C1 segment of cervical spinal cord (tissue), 14 donors: ENCODE measurements at regions not wholly inside any gene's neighbourhood (a gene's known extent, or its start where the extent isn't known, plus 50 kb on each side); places are given as distances from the start of the nearest gene placed in this dataset.
"Not testable (repeated sequence)": the region's sequence is repeated elsewhere in the genome, so short reads cannot be mapped to it uniquely, and the experiment has no call there.

ENCODE experiments used
- DNase-seq, 14 donors: peaks; one replicate each; lab custom pipeline; 2025; lab: John Stamatoyannopoulos, UW

DNA sequence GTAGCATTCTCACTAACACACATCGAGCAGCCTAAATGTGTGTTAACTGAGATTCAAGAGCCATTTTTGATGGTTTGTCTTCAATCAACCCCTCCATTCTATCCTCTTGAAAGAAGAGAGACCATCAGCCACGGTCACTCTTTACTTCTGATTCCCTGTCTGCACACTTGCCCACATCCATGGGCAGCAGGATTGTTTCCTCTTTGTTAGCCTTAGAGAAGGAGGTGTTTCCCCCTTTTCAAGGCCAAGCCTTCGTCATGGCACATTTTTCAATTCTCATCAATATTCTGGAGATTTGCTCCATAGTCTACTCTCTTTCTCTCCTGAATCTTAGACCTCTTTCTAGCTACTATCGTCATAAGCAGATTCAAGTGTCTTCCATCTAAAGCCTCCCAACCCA, 522.4 kb upstream of the NAALADL2 start:
- DNase-seq: no peak

DNA sequence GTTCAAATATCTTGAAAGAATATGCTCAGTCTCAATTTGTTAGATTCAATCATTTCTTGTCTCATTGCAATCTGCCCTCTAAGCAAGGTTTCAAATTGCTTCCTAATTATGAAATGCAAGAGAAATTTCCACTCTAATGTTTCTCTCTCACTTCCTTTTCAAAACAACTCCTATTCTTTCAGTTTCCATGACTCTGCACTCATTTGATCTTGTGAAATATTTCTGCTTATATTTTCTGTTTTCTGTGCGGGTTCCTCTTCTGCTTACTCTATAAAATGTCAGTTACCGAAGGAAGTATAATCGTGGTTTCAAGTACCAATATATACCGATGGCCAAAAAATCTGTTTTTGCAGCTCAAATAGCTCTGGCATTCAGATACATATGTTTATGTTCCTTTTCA, 521.9 kb upstream of the NAALADL2 start:
- DNase-seq: no peak

DNA sequence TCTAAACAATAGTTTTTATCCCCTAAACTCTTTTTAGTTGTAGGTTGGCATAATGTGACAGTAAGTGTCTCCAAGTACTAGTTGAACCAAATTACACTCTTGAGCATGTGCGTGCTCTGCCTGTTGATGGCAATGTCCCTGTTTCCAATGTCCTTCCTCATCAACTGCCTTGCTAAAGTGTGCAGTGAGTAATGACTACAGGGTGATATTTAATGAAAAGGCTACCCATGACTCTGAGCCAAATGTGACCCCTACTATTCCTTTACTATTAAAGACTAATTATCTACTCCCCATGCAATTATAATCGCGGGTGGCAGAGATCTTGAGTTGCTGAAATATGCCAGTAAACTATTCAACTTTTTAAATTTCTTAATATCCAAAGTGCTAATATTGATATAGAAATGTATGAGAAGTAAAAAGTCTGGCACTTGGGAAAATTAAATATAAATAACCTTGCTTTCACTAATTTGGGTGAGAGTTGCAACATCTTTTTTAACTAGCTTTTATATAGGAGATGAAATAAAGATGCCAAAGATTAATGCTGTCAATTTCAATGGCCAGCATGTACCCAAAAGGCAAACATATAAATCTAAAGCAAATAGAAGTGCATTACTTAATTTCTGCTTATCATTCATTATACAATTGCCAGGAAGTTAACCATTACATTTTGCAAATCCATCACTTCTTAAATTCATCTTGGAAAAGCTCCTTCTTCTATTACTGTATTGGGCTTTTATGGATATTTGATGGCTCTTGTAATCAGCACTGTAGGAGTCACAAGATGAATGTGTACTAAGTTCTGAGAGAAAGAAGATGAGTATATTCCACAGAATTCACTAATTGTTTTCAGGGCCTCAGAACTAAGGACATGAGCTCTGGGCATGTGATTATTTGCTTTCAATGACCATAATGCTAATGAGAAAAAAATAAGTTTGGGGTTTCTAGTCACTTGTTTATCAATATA, 518.2 kb upstream of the NAALADL2 start:
- no peak for DNase-seq

DNA sequence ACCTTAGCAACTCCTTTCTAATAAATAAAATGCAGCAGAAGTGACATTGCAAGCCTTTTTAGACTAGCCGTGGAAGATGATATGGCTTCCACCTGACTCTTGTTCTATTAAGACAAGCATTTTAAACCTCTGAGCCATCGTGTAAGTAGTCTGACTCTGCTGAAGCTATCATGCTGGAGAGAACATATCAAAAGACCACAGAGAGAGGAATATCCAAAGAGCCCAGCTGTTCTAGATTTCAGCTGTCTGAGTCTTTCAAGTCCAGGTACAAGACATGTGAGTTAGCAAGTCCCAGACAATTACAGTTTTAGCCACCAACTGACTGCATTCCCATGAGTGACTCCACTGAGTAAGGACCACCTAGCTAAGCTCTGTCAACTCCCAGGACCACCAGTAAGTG, 517.0 kb upstream of the NAALADL2 start:
- DNase-seq: no peak

DNA sequence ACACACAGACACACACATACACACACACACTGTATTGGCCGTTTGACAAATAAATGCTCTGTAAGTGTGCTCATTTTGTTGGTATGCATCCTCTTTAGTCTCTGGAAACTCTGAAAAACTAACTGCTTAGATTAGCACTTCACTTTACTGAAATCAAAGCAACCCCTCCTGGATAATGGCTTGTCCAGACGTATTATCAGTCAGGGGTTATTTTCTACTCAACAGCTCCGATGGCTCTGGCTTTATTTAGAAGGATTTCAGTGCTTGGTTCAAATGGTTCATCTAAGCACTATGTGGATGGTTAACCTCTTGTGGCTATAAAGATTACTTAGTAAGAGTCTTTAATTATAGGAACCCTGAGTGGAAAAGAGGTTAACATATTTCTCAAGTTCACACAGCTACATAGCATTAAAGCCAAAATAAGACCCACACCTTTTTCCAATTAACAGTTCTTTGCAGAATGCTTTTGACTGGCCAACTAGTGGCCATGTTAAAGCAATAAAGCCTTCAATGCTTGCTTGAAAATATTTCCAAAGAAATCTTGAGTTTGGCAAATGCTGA, 516.1 kb upstream of the NAALADL2 start:
- no peak for DNase-seq

DNA sequence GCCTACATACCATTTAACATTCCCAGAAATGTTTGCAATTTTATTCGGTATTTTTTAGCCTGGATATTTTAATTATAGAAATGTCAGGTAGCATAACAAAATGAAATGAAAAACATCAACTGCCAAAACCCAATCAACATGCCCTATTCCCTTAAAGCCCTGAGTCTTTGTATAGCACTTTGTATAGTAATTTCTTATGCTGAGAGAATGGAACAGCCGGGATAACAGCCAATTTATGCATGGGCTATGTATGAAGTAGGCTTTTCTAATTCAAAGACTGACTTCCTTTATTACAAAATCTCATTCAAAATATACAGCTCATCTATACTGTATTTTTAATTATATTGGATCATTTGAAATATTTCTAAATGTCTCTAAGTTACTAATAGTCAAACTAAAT, 513.0 kb upstream of the NAALADL2 start:
- no peak for DNase-seq

DNA sequence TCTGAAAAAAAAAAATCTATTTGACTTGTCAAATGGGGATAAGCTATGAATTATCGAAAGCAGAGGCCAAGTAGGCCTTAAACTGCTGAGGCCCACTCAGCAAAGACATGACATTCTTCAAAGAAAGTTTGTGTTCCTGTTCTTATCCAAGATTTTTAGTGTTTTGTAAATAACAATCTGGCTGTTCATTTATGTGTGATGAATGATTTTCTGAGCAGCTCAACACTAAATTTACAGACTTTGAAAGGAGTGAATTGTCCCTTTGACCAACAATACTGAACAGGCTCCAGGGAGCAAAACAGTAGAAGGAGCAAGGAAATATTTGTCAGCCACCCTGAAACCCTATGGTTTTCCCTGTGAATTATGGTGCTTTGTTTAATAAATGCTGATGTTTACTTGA, 512.6 kb upstream of the NAALADL2 start:
- DNase-seq: no peak

DNA sequence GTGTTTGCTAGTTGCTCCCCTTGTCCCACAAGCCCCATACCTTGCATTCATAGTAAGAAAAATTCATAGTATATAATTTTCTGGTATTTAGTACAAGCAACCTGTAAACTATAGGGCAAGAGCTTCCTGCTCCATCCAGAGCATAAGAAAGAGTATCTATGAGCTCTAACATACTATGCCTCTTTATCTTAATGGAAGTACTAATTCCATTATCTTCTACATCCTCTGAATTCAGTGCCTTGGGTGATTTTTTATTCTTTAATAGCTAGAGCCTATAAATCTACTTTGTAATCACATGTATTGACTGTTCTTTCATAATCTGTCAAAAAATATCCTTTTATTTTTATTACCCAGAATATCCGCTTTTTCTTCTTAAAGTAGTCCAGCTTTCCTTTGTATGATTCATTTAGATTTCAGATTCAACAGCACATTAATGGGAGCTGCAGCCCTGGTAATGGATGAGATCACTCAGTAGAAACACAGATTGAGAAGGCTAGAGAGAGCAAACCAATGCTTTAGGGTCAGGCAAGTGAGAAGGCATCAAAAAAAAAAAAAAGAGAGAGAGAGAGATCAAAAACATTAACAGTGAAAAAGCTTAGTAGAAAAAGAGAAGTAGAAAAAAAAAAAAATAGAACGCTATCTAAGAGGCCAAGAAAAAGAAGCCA, 511.5 kb upstream of the NAALADL2 start:
- DNase-seq: no peak

DNA sequence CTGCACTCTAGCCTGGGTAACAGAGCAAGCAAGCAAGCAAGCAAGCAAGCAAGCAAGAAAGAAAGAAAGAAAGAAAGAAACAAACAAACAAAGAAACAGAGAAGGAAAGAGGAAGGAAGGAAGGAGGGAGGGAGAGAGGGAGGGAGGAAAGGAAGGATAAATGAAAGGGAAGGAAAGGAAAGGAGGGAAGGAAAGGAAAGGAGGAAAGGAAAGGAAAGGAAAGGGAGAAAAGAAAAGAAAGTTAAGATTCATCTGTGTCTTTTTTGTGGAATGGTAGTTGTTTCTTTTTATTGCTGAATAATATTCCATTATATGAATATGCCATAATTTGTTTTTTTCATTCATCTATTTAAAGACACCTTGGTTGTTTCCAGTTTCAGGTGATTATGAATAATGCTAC, 506.9 kb upstream of the NAALADL2 start:
- DNase-seq: no peak

DNA sequence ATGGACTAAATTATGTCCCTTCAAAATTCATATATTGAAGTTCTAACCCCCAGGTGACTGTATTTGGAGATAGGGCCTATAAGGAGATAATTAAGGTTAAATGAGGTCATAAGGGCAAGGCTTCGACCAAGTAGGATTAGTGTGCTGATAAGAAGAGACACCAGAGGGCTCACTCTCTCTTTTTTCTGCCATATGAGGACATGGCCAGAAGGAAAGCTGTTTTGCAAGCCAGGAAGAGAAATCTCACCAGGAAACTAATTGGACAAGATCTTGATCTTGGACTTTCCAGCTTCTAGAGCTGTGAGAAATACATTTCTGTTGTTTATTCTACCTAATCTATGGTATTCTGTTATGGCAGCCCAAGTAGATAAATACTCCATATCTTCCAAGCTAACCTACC, 503.6 kb upstream of the NAALADL2 start:
- DNase-seq: no peak

DNA sequence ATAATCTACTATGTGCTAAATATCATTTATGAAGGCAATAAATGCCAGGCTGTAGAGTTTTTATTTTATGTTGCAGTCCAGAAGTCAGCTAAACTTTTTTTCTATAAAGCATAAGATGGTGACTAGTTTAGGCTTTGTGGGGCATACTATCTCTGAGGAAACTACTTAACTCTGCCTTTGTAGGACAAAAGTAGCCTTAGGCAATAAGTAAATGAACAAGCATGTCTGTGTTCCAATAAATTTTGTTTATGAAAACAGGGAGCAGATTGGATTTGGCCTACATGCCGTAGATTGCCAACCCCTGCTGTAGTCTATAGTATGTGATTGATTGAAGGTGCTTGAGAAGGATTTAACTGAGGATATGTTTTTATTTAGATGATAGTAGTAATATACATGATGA, 502.5 kb upstream of the NAALADL2 start:
- DNase-seq: no peak

DNA sequence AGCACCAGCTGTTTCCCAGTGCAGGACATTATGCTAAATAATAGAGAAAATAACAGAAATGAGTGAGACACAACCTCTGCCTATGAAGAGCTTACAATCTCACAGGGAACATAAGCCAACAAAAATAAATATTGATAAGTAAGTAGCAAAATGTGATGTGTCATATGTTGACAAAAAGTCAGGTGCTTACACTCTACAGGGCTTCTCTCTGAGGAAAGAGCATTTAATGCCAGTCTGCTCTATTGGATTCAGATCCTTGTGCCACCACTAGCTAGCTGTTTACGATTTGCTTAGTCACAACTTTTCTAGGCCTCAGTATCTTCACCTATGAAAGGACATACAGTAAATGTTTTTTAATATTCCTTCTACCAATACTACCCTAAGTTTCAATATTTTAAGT, 500.9 kb upstream of the NAALADL2 start:
- no peak for DNase-seq

DNA sequence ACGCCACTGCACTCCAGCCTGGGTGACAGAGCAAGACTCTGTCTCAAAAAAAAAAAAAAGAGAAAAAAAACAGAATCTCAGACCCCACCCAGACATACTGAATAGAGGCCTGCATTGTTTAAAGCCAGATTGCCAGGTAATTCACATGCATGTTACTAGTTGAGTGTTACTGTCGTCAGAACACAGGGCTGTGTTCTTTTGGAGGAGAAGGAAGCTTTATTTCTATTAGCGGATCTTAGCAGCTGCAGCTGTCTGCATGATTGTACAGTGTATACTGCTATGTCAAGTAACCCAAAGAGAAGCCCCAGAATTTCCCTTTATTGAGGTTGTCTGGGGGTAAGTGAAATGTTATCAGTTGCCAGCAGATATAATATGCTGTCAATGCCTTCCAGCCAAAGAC, 496.6 kb upstream of the NAALADL2 start:
- DNase-seq: no peak

DNA sequence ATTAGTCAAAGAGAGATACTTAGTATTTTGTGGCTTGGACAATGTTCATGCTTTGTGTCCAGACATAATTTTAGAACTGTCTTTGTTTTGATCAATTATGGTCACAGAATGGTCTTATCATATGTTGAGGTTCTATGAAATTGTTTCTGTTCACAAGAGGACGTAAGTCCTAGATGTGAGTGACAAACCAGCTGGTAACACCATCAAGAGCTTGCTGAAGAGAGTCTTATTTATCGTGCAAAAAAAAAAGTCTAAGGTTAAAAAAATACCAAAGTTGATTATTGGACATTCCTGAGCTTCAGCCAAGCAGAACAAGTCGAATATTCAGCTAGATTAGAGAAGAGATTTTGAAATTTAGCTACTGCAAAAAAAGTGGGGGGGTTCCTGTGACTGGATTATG, 495.9 kb upstream of the NAALADL2 start:
- DNase-seq: no peak

DNA sequence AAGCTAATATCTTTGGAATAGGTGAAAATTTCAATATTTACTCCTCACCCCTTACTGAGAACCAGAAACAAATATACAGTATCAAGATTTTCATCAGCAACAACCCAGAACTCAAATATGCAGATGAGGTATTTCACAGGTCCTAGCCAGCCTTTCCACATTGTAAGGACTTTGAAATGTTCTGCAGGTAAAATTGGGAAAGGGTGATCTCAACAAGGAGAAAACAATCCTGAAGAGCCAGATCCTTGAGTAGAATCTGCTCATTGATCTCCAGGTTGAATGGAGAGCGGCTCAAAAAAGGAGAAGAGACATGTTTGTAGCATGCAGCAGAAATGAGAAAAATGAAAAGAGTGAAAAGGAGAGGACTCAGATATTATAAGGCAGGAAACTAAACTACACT, 493.3 kb upstream of the NAALADL2 start:
- DNase-seq: no peak

DNA sequence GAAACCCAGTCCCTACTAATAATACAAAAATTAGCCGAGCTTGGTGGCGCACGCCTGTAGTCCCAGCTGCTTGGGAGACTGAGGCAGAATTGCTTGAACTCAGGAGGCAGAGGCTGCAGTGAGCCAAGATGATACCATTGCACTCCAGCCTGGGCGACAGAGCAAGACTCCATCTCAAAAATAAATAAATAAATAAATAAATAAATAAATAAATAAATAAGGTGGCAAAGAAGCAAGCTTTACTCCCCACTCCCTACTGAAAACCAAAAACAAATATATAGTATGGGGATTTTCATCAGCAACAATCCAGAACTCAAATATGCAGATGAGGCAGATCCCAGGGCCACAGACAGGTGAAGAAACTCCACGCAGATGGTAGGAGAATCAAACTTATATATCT, 492.2 kb upstream of the NAALADL2 start:
- DNase-seq: not testable (repeated sequence)

DNA sequence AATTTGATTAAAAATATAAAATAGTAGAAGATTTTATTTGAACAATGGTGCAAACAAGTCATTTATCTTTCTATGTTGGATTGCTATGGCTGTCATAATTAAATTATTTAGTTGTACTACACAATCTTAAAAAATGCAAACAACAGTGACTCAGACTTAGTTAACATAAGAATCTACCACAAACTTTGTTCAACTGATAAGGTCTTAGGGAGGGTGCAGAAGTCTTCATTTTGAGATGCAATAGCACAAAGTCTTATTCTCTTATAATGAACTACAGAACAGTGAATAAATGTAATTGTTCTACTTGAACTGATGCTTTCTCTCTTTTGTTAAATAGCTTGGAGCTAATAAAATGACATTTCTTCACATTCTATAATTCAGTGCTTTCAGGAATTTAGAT, 482.8 kb upstream of the NAALADL2 start:
- DNase-seq: no peak

DNA sequence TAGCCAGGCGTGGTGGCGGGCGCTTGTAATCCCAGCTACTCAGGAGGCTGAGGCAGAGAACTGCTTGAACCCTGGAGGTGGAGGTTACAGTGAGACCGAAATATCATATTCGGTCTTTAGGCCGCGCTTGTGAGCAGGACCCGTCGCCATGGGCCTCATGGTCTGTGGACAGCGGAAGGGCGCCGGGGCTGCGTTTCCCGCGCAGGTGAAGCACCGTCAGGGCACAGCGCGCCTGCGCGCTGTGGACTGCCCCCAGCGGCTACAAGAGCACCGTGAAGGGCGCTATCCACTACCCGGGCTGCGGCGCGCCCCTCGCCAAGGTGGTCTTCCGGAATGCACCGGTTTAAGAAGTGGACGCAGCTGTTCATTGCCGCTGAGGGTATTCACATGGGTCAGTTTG, 482.0 kb upstream of the NAALADL2 start:
- DNase-seq: no peak

DNA sequence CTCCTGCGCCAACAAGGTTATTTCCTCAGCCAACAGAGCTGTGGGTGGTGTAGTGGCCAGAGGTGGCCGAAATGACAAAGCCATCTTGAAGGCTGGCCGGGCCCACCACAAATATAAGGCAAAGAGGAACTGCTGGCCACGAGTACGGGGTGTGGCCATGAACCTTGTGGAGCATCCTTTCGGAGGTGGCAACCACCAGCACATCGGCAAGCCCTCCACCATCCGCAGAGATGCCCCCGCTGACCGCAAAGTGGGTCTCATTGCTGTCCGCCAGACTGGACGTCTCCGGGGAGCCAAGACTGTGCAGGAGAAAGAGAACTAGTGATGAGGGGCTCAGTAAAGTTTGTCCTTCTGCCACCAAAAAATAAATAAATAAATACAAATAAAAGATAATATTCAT, 481.4 kb upstream of the NAALADL2 start:
- DNase-seq: no peak

DNA sequence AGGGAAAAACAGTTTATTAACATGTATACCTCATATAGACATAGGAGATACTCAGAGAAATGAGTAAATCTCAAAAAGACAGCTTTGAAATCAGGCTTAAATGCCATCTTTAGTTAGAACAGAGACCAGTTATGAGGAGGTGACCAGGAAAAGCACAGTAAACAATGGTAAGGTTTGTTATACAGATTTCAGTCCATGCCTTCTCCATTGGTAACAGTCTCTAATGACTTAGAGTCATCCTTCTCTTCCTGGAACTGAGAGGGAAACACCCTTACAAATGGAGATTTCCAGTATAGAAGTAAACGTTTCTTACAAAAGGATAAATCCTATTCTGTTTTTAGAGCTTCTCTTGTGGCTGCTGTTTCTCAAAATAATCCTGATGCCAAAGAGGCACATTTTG, 476.3 kb upstream of the NAALADL2 start:
- no peak for DNase-seq

DNA sequence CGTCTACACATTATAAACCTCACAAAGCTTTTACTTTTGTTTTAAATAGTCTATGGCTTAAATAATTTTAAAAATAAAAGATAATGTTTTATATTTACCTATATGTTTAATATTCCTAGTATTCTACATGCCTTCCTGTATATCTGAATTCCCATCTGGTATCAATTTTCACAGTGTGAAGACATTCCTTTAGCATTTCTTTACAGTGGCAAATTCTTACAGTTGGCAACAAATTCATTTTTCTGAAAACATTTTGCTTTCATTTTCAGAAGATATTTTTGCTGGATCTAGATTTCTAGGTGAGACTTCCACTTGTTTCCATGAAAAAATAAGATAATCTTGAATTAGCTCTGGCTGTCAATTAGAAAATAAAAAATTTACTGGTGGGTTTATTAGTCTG, 471.4 kb upstream of the NAALADL2 start:
- no peak for DNase-seq

DNA sequence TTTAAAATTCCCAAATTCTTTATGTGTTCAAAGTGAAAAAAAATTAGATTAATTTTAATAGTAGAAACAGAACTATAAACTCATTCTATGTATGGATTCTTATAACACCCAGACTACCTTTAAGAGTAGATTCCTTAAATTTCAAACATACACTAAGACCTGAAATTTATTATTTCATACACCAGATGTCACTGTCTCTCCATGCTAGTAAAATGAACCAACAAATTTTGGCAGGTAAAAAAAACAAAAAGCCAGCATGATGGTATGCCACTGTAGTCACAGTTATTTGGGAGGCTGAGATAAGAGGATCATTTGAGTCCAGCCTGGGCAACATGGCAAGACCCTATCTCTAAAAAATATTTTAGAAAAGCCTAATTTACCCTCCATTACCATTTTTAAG, 461.3 kb upstream of the NAALADL2 start:
- DNase-seq: no peak

DNA sequence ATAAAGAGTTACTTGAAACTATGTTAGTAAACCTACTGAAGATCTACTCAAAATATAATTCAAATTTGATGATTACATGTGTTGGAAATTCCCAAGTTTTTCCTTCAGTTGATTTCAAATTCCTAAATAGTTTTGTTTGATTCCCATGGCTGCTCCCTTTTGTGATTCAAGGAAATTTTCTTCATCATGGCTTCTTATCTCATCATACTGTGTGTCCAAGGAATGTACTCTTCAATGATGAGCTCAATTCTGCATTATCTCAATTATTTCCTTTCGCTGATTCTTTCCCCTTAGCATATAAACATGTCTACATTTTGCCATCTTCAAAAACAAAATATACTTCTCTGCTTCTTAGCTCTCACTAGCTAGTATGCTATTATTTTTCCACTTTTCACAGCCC, 460.4 kb upstream of the NAALADL2 start:
- DNase-seq: no peak
